Activated naive CD4-positive, alpha-beta T cell treated with anti-CD3 and anti-CD28 coated beads for 36 hours (primary cell): ENCODE measurements at regions not wholly inside any gene's neighbourhood (a gene's known extent, or its start where the extent isn't known, plus 50 kb on each side); places are given as distances from the start of the nearest gene placed in this dataset.

Source experiments
- CTCF ChIA-PET: fragments of 350-600 bp; sonication (Branson Sonifier 250); formaldehyde crosslinking; loops from one replicate; lab custom pipeline; 2021; ENCODE audit warnings: antibody characterized with exemption; lab: Charles Lee
- DNase-seq: peaks from one replicate; pipeline ENCODE4 v3.0.0-alpha.2; 2020
- H3K27ac Mint-ChIP-seq: one replicate; pipeline ENCODE4 v1.8.0; 2021; ENCODE audit warnings: mild to moderate bottlenecking, mixed read lengths
- H3K27me3 Mint-ChIP-seq: one replicate; pipeline ENCODE4 v1.8.0; 2021; ENCODE audit warnings: low read depth, mixed read lengths
- H3K36me3 Mint-ChIP-seq: one replicate; pipeline ENCODE4 v1.8.0; 2021; ENCODE audit warnings: low read depth, mixed read lengths
- H3K4me1 Mint-ChIP-seq: one replicate; pipeline ENCODE4 v1.8.0; 2021; ENCODE audit warnings: low read depth, mixed read lengths
- H3K4me3 Mint-ChIP-seq: one replicate; pipeline ENCODE4 v1.8.0; 2021; ENCODE audit warnings: mild to moderate bottlenecking, moderate library complexity, mixed read lengths
- H3K9me3 Mint-ChIP-seq: one replicate; pipeline ENCODE4 v1.8.0; 2021; ENCODE audit warnings: mixed read lengths
- intact Hi-C: fragments of 100-400 bp; cut with micrococcal nuclease; formaldehyde crosslinking; loops from one replicate; pipeline ENCODE4 v1.15.1; 2023

DNA sequence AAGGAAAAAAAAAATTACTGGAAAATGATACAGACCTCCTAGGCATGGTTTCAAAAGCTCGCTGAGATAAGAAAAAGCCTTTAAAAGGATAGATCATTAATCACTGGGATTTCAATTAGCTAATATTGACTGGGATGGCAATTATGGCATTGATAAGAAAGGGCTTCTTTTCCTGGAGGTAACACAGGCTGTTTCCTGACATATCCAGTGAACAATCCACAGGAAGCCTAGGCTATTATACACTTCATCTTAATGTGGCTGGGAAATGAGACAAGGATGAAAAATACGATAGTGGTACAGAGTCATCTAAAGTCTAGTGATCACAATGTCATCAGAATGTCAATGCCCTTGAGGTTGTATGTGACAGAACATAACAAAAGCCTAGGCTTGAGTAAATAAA, 1579.3 kb downstream of the C4orf33 start:
- no peaks in the 10 kb centered on the region for H3K27me3 Mint-ChIP-seq

DNA sequence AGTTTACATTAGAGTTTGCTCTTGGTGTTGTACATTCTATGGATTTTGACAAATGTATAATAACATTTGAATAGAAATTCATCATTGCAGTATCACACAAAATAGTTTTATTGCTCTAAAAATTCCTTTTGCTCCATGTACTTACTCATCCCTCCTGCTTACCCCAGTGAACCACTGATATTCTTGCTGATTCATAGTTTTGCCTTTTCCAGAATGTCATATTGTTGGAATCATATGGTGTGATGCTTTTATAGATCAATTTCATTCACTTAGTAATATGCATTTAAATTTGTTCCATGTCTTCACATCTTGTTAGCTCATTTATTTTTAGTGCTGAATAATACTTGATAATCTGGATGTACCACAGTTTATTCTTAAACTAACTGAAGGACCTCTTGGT, 1593.2 kb downstream of the C4orf33 start:
- Mint-ChIP-seq H3K27ac (no peak overlapping the region), H3K4me3 (no peak overlapping the region), H3K27me3 (no peaks in the 10 kb centered on the region), H3K9me3 (peaks cover 3% of the 10 kb centered on the region), H3K36me3 (no peaks in the 10 kb centered on the region), H3K4me1 (no peaks in the 10 kb centered on the region)
- intact Hi-C loops, result no loop called here
- no peak for DNase-seq
- CTCF ChIA-PET, result no interaction called here

More for the DNA sequence above, 1579.3 kb downstream of the C4orf33 start:
- no peak overlapping the region for H3K27ac Mint-ChIP-seq
- no peak overlapping the region for H3K4me3 Mint-ChIP-seq
- intact Hi-C loops, result no loop called here
- H3K9me3 Mint-ChIP-seq, result peaks cover 3% of the 10 kb centered on the region
- CTCF ChIA-PET, result no interaction called here
- no peaks in the 10 kb centered on the region for H3K36me3 Mint-ChIP-seq
- DNase-seq, result no peak
- no peaks in the 10 kb centered on the region for H3K4me1 Mint-ChIP-seq

DNA sequence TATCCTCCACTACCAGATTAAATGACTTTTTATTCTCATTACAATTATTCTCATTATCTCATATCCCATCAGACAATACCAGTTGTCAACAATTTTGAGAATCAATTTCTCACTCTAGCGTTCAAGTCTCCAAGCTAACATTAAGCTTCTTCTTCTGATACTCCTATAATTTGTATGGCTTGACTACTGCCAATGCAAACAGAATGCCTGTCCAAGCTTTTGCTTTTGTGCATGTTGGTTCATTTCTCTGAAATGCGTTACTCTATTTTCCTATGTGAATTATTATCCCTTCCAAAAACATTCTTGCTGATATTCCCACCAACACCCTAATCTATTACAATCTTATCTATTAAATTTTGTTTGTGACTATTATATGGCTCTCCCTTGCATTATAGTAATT, 1602.3 kb downstream of the C4orf33 start:
- H3K4me1 Mint-ChIP-seq, result no peaks in the 10 kb centered on the region
- DNase-seq, result no peak
- H3K27me3 Mint-ChIP-seq, result no peaks in the 10 kb centered on the region
- intact Hi-C loops, result no loop called here
- no peaks in the 10 kb centered on the region for H3K36me3 Mint-ChIP-seq
- H3K9me3 Mint-ChIP-seq, result no peaks in the 10 kb centered on the region
- CTCF ChIA-PET, result no interaction called here
- no peak overlapping the region for H3K4me3 Mint-ChIP-seq
- no peak overlapping the region for H3K27ac Mint-ChIP-seq

DNA sequence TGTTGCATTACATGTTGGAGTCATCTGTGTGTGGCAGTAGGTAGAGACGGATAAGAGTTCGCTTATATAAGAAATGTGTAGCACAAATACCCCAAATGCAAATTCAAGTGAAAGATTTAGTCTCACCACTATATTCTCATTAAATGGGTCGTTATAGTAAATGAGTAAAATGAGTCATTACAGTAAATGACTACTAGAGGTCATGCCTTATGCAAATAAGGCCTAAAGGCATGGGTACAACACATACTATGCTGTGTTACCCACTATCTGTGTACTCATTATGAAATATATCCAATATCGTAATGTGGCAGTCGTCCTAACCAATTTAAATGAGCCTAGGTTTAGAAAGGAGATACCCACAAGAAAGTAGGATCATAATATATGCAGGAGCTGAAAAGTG, 1603.1 kb downstream of the C4orf33 start:
- CTCF ChIA-PET, result no interaction called here
- no peak for DNase-seq
- Mint-ChIP-seq H3K27ac (no peak overlapping the region), H3K9me3 (peaks cover 5% of the 10 kb centered on the region), H3K27me3 (no peaks in the 10 kb centered on the region), H3K4me3 (no peak overlapping the region), H3K4me1 (no peaks in the 10 kb centered on the region), H3K36me3 (no peaks in the 10 kb centered on the region)
- intact Hi-C loops, result no loop called here

DNA sequence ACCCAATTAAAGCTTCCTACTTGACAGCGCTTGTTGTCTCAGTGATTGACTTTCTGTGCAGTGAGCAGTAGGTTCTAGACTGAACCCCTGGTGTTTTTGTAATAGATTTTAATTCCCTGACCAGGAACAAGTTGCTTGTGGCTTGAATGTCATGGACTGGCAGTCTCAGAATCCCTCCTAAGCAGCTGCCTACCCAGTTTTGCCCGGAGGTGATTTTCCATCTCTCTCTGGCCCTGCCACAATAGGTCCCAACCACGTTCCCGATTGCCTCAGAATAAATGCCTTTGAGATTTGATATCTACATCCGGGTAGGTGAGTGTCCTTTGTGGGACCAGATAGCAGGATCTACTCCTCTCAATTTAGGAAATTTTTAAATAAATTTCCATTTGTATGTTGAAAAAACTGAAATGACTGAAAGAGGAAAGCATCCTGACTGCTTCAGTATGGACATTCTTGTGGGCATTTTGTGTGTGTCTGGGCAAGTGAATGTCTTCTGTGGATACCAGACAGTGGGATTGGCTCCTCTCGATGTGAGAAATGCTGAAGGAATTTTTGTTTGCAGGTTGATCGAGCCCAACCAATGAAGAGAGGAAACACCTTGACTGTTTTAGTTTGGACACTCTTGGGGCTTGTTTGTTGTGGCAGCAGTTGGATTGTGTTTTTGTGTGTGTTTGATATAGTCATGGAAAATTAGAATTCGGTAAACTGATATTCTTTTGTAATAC, 1607.4 kb downstream of the C4orf33 start:
- H3K27me3 Mint-ChIP-seq, result no peaks in the 10 kb centered on the region
- no peaks in the 10 kb centered on the region for H3K4me1 Mint-ChIP-seq
- intact Hi-C loops, result no loop called here
- no peak overlapping the region for H3K4me3 Mint-ChIP-seq
- H3K27ac Mint-ChIP-seq, result no peak overlapping the region
- CTCF ChIA-PET, result no interaction called here
- H3K36me3 Mint-ChIP-seq, result no peaks in the 10 kb centered on the region
- peaks cover 7% of the 10 kb centered on the region for H3K9me3 Mint-ChIP-seq
- DNase-seq, result no peak

DNA sequence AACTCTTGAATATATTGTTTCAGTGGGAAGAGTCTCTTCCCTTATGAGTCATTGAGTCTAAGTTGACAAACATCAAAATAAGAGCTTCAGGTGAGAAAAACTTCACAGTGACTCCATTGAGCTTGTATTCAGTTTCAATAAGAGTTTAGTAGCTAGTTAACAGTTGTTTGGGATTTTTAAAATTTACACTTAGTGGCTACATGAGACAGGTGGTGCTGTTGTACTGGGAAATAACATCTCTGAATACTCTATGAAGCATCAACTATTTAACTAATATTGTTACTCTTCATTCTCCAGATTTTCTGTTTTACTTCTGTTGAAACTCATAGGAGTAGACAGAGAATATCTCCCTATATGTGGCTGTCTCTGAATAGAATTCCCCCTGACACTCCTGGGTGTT, 1609.1 kb downstream of the C4orf33 start:
- DNase-seq, result no peak
- Mint-ChIP-seq H3K4me3 (no peak overlapping the region), H3K36me3 (no peaks in the 10 kb centered on the region), H3K27ac (no peak overlapping the region), H3K4me1 (no peaks in the 10 kb centered on the region), H3K9me3 (peaks cover 7% of the 10 kb centered on the region), H3K27me3 (no peaks in the 10 kb centered on the region)
- intact Hi-C loops, result no loop called here
- CTCF ChIA-PET, result no interaction called here

DNA sequence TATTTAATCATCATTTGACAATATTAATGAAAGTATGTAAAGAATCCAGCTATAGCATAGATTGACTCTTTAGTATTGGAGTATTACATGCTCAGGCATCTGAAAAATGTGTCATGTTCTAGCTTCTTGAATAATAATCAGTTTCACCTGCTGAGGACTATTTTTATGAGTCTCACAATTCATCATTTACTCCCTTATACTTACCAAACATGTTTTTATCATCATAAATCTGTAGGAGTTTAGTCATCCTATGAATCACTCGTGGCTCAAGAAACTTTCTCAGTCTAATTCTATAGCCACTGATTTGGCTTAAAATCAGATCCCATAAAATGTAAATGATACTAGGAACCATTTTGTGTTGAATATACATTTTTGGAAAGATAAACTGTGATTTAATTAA, 1616.1 kb downstream of the C4orf33 start:
- CTCF ChIA-PET, result no interaction called here
- no peaks in the 10 kb centered on the region for H3K4me1 Mint-ChIP-seq

DNA sequence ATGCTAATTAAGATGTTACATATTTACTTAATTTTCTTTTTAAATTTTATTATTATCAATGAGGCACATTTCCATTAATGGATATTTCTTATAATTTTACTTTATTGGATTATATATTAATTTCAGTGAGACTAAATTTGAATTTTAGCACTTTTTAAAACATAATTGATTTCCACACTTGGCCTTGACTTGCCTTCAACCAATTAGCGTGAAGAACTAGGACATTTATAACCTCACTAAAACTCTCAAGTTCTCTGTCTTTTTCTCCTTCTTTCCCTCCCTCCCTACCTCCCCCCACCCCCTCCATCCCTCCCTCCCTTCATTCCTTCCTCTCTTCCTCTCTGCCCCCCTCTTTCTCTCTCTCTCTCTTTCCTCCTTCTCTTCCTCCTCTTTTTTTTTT, 1618.1 kb downstream of the C4orf33 start:
- Mint-ChIP-seq H3K27me3 (no peaks in the 10 kb centered on the region), H3K9me3 (peaks cover 7% of the 10 kb centered on the region), H3K4me3 (no peak overlapping the region), H3K4me1 (no peaks in the 10 kb centered on the region), H3K27ac (no peak overlapping the region), H3K36me3 (no peaks in the 10 kb centered on the region)
- DNase-seq, result no peak
- intact Hi-C loops, result no loop called here
- CTCF ChIA-PET, result no interaction called here

More for the DNA sequence above, 1616.1 kb downstream of the C4orf33 start:
- peaks cover 8% of the 10 kb centered on the region for H3K9me3 Mint-ChIP-seq
- no peak overlapping the region for H3K4me3 Mint-ChIP-seq
- H3K27ac Mint-ChIP-seq, result no peak overlapping the region
- intact Hi-C loops, result no loop called here
- no peaks in the 10 kb centered on the region for H3K36me3 Mint-ChIP-seq
- DNase-seq, result no peak
- H3K27me3 Mint-ChIP-seq, result no peaks in the 10 kb centered on the region

DNA sequence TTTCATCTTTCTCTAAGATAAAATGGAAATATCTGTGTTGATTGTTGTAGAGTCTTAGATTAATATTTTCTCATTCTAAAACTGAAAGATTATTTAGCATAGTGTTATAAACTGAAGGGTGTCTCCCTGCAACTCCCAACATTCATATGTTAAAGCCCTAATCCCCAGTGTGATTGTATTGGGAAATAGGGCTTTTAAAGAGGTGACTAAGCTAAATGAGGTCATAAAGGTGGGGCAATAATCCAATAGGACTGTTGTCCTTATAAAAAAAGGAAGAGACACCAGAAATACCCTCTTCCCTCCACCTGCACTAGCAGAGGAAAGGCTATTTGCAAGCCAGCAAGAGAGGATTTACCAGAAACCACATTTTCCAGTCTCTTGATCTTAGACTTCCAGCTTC, 1626.4 kb downstream of the C4orf33 start:
- Mint-ChIP-seq H3K27ac (no peak overlapping the region), H3K36me3 (no peaks in the 10 kb centered on the region), H3K9me3 (peaks cover 3% of the 10 kb centered on the region), H3K27me3 (no peaks in the 10 kb centered on the region), H3K4me3 (no peak overlapping the region), H3K4me1 (no peaks in the 10 kb centered on the region)
- DNase-seq, result no peak
- intact Hi-C loops, result no loop called here
- CTCF ChIA-PET, result no interaction called here

DNA sequence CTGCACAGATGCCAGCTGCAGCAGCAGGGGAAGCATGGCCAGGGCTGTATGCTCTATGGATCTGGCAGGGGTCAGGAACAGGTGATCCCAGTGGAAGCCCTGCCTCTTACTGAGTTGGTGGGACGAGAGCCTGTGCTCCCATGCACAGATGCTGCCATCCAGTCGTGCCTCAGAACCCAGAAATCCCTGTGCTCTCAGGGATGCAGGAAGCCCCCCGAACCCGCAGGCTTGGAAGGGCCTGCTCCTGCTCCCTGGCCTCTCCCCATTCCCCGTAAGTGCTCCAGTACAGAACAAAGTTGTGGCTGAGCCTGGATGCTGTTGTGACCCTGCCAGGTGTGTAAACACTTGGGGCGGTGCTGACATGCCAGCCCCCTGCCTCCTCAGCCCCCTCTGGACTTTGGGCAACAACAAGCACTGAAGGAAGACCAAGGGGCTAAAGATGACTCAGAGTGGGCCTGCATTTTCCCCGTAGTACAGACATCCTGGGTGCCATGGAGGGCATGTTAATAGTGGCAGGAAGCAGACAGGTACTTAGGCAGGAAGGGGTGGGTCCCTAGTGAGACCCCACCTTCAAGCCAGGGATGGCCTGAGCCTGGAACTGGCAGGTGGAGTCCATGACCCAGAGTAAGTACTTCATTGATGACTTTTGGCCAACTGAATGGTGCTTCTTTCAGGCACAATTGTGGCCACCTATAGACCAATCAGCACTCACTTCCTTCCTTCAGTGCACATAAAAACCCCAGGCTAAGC, 1640.7 kb downstream of the C4orf33 start:
- Mint-ChIP-seq H3K27ac (no peak overlapping the region), H3K4me1 (no peaks in the 10 kb centered on the region), H3K36me3 (no peaks in the 10 kb centered on the region), H3K9me3 (peaks cover 22% of the 10 kb centered on the region), H3K4me3 (no peak overlapping the region), H3K27me3 (no peaks in the 10 kb centered on the region)
- intact Hi-C loops, result no loop called here
- no peak for DNase-seq
- CTCF ChIA-PET, result no interaction called here

DNA sequence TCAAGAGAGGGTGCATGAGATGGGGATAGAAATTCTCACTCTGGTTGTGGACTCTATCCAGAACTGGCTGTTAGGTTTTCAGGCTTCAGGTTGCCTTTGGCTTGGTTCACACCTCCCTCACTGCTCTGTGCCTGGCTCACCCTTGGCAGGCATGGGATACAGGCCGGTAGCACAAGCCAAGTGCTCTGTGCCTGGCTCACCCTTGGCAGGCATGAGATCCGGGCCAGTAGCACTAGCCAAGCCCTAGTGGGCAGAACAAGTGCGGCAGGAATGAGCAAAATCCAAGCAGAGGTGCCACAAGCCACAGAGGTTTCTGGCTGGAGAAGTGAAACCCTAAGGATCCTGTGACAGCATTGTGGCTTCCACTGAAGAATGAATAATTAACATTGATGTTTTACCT, 1642.3 kb downstream of the C4orf33 start:
- Mint-ChIP-seq H3K9me3 (peaks cover 24% of the 10 kb centered on the region), H3K27me3 (no peaks in the 10 kb centered on the region), H3K36me3 (no peaks in the 10 kb centered on the region), H3K4me1 (no peaks in the 10 kb centered on the region), H3K27ac (no peak overlapping the region), H3K4me3 (no peak overlapping the region)
- CTCF ChIA-PET, result no interaction called here
- no peak for DNase-seq
- intact Hi-C loops, result no loop called here

DNA sequence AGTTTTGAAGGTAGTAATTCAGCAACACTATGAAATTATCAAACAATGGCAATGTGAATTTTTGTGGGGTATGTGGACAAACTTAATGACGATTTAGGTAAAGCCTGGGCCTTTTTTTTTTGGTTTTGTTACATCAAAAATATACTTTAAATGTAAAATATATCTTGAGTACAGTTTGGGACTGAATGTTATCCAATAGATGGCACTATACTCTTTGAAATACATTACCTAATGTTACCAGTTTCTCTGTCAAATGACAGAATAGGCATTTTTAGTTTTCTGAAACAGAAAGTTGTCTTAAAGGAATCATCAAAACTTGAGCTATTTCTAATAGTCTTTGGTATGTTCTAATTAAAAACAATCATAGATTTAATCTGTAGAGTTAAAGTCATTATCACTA, 1651.9 kb downstream of the C4orf33 start:
- CTCF ChIA-PET, result no interaction called here
- Mint-ChIP-seq H3K27ac (no peak overlapping the region), H3K27me3 (no peaks in the 10 kb centered on the region), H3K4me3 (no peak overlapping the region), H3K9me3 (peaks cover 1% of the 10 kb centered on the region), H3K36me3 (no peaks in the 10 kb centered on the region), H3K4me1 (no peaks in the 10 kb centered on the region)
- no peak for DNase-seq
- intact Hi-C loops, result no loop called here

DNA sequence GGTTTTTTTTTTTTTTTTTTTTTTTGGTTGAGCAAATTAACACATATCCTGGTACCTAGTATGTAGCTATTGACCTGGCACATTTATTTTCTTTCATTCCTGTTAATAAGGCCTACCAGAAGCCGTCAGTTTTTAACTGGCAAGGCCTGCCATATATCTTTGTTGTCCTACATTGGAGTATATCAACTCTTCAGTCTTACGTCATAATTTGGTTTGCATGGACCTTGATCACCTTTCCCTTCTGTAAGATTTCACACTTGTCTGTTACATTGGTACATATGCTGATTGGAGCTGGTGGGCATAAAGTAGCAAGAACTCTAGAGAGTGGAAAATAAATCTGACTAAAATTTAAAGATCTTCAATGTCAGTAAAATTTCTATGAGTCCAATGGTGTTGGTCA, 1658.0 kb downstream of the C4orf33 start:
- intact Hi-C loops, result no loop called here
- CTCF ChIA-PET, result interaction anchor here (0.7 kb wide), 1 partner anchor 65 kb away, joined by 3 read pairs; no protein-coding TSS in a partner anchor

More for the DNA sequence above, 1658.0 kb downstream of the C4orf33 start:
- H3K36me3 Mint-ChIP-seq, result no peaks in the 10 kb centered on the region
- no peak overlapping the region for H3K4me3 Mint-ChIP-seq
- no peaks in the 10 kb centered on the region for H3K27me3 Mint-ChIP-seq
- no peak overlapping the region for H3K27ac Mint-ChIP-seq
- H3K4me1 Mint-ChIP-seq, result no peaks in the 10 kb centered on the region
- H3K9me3 Mint-ChIP-seq, result peaks cover 6% of the 10 kb centered on the region
- DNase-seq, result no peak
